ENCODE measurements at regions not wholly inside any gene's neighbourhood (a gene's known extent, or its start where the extent isn't known, plus 50 kb on each side); places are given as distances from the start of the nearest gene placed in this dataset.
"Not testable (repeated sequence)": the region's sequence is repeated elsewhere in the genome, so short reads cannot be mapped to it uniquely, and the experiment has no call there.

- TF ChIP-seq CTCF, POLR2A (IDR thresholded peaks at IDR 0.05): not testable (repeated sequence)
These were observed 350.2 kb downstream of the BCL2L11 start for GRCh38 chr2:111470924-111471323.

All from esophagus squamous epithelium (tissue), 4 donors.